Endothelial cell of umbilical vein (primary cell): ENCODE measurements at regions not wholly inside any gene's neighbourhood (a gene's known extent, or its start where the extent isn't known, plus 50 kb on each side); places are given as distances from the start of the nearest gene placed in this dataset.

Source experiments
- BruUV-seq: library from RNA; stranded (reverse); fragments of 400-500 nt; replicated peaks from 2 replicates; lab custom pipeline; 2021; lab: Mats Ljungman, UMichigan
- CTCF ChIA-PET: fragments of 300-600, 350-600 bp; sonication (Branson Sonifier 250); formaldehyde crosslinking; loops from one replicate; lab custom pipeline; 2021; ENCODE audit warnings: antibody characterized with exemption, inconsistent platforms; lab: Charles Lee
- POLR2A ChIA-PET: fragments of 300-600, 350-600 bp; sonication (Branson Sonifier 250); formaldehyde crosslinking; loops from one replicate; lab custom pipeline; 2021; ENCODE audit warnings: antibody characterized with exemption, inconsistent platforms; lab: Charles Lee
- DNase-seq: peaks from one replicate; pipeline ENCODE4 v3.0.0-alpha.2; 2011; ENCODE audit warnings: low read depth, low spot score
- FAIRE-seq: peaks from 2 replicates; lab custom pipeline; 2011; peaks lifted over from hg19 to GRCh38; lab: Jason Lieb, UNC
- H2AFZ ChIP-seq: 2 replicates; pipeline ENCODE4 v1.6.0; 2012; ENCODE audit warnings: low read depth, low read length, control low read depth, inconsistent platforms
- H3K27ac ChIP-seq: 2 replicates; pipeline ENCODE4 v1.5.1; 2011; ENCODE audit warnings: low read depth, mild to moderate bottlenecking, control low read depth, low read length, moderate library complexity; ENCODE audit not compliant: insufficient read depth
- H3K27me3 ChIP-seq, 2 experiments: 2 replicates each; pipeline versions ENCODE4 v1.6.0 to v1.6.1; 2011; ENCODE audit warnings: low read length in 2 of 2, mixed read lengths in 1 of 2; ENCODE audit not compliant: control insufficient read depth in 2 of 2, insufficient read depth in 2 of 2
- H3K36me3 ChIP-seq, 2 experiments: 2 replicates in 1 of 2; 3 replicates in 1 of 2; pipeline ENCODE4 v1.5.1; 2011; ENCODE audit warnings: low read length in 2 of 2, mild to moderate bottlenecking in 1 of 2, moderate library complexity in 1 of 2; ENCODE audit not compliant: control insufficient read depth in 2 of 2, insufficient read depth in 2 of 2; ENCODE audit errors: extremely low read depth in 1 of 2
- H3K4me1 ChIP-seq: 3 replicates; pipeline ENCODE4 v1.5.1; 2011; ENCODE audit warnings: mild to moderate bottlenecking, low read length; ENCODE audit not compliant: control insufficient read depth, insufficient read depth; ENCODE audit errors: extremely low read depth
- H3K4me2 ChIP-seq: 2 replicates; pipeline ENCODE4 v1.6.1; 2011; ENCODE audit warnings: low read length, control low read depth, mixed read lengths; ENCODE audit not compliant: insufficient read depth
- H3K4me3 ChIP-seq, 3 experiments: fragments of 200-600 bp in 1 of 3; sonication (generic), shearing (Covaris generic) in 1 of 3; replicated peaks in 1 of 3; 2 replicates each; pipeline ENCODE4 v1.5.1; 2011 to 2016; ENCODE audit warnings: control low read depth in 3 of 3, low read length in 3 of 3, mild to moderate bottlenecking in 2 of 3, inconsistent platforms in 1 of 3, low read depth in 1 of 3, moderate library complexity in 1 of 3; ENCODE audit not compliant: insufficient read depth in 1 of 3
- H3K79me2 ChIP-seq: 2 replicates; pipeline ENCODE4 v1.6.0; 2012; ENCODE audit warnings: low read length, inconsistent platforms; ENCODE audit not compliant: control insufficient read depth, insufficient read depth
- H3K9ac ChIP-seq: replicated peaks from 2 replicates; pipeline ENCODE3; 2011; ENCODE audit warnings: low read length, control low read depth; ENCODE audit not compliant: insufficient read depth; ENCODE audit errors: extremely low read depth
- H3K9me1 ChIP-seq: replicated peaks from 3 replicates; pipeline ENCODE4 v1.6.0; 2011; ENCODE audit warnings: mild to moderate bottlenecking, low read length; ENCODE audit not compliant: control insufficient read depth, insufficient read depth; ENCODE audit errors: extremely low read depth
- H3K9me3 ChIP-seq: replicated peaks from 2 replicates; pipeline ENCODE4 v1.5.1; 2012; ENCODE audit warnings: low read length, inconsistent platforms; ENCODE audit not compliant: control insufficient read depth, insufficient read depth
- H4K20me1 ChIP-seq: replicated peaks from 2 replicates; pipeline ENCODE3; 2011; ENCODE audit warnings: mild to moderate bottlenecking, low read length; ENCODE audit not compliant: control insufficient read depth, insufficient read depth; ENCODE audit errors: extremely low read depth
- CTCF ChIP-seq, 2 donors: IDR thresholded peaks; 1 replicate in 1 of 2; 2 replicates in 1 of 2; pipeline ENCODE4 v1.5.1; 2011; ENCODE audit warnings: low read length in 2 of 2, mild to moderate bottlenecking in 2 of 2, moderate library complexity in 2 of 2, control low read depth in 1 of 2, inconsistent platforms in 1 of 2, low read depth in 1 of 2; ENCODE audit not compliant: insufficient read depth in 1 of 2; ENCODE audit errors: extremely low read depth in 1 of 2
- EZH2 ChIP-seq: IDR thresholded peaks from 2 replicates; pipeline ENCODE4 v1.6.1; 2012; ENCODE audit warnings: borderline replicate concordance, low read depth, mild to moderate bottlenecking, moderate library complexity, low read length, inconsistent platforms; ENCODE audit not compliant: severe bottlenecking
- FOS ChIP-seq: IDR thresholded peaks from 2 replicates; pipeline ENCODE4 v1.6.1; 2011; ENCODE audit warnings: mild to moderate bottlenecking, low read length, moderate library complexity, borderline replicate concordance; ENCODE audit not compliant: insufficient read depth
- GATA2 ChIP-seq: IDR thresholded peaks from 2 replicates; pipeline ENCODE4 v1.7.0; 2011; ENCODE audit warnings: low read depth, mild to moderate bottlenecking, moderate library complexity, mixed read lengths, low read length; ENCODE audit not compliant: insufficient read length, insufficient read depth
- JUN ChIP-seq: IDR thresholded peaks from 2 replicates; pipeline ENCODE4 v1.6.1; 2011; ENCODE audit warnings: borderline replicate concordance, low read depth; ENCODE audit not compliant: insufficient read length, insufficient read depth
- MAX ChIP-seq: IDR thresholded peaks from 2 replicates; pipeline ENCODE4 v1.6.1; 2011; ENCODE audit not compliant: insufficient read depth, insufficient read length
- MYC ChIP-seq: IDR thresholded peaks from one replicate; pipeline ENCODE4 v1.6.1; 2011; ENCODE audit warnings: mild to moderate bottlenecking, low read depth, low read length
- POLR2A ChIP-seq: IDR thresholded peaks from 2 replicates; pipeline ENCODE4 v1.6.1; 2012; ENCODE audit warnings: low read depth, mild to moderate bottlenecking, control low read depth, low read length
- POLR2AphosphoS5 ChIP-seq: IDR thresholded peaks from 2 replicates; pipeline ENCODE4 v1.6.1; 2012; ENCODE audit warnings: low read depth, mild to moderate bottlenecking, control low read depth, low read length, moderate library complexity; ENCODE audit not compliant: insufficient read depth
- dilution Hi-C: fragments of 300-500 bp; cut with MboI; formaldehyde crosslinking; loops from one replicate; pipeline ENCODE4 v1.15.0; 2019; ENCODE audit warnings: low sequenced_read_pairs; ENCODE audit not compliant: extremely low pct_ligation_motif_present
- intact Hi-C: fragments of 100-400 bp; cut with micrococcal nuclease; formaldehyde crosslinking; loops from one replicate; pipeline ENCODE4 v1.10.0; 2022

- Histone ChIP-seq H3K4me2 (no peak overlapping the region), H3K9ac (no peak overlapping the region), H3K27ac (no peak overlapping the region), H3K9me1 (no peaks in the 10 kb centered on the region), H3K4me3 (no peak overlapping the region), H3K79me2 (no peaks in the 10 kb centered on the region), H3K27me3 (no peaks in the 10 kb centered on the region), H2AFZ (no peak overlapping the region), H3K4me1 (no peaks in the 10 kb centered on the region), H4K20me1 (no peaks in the 10 kb centered on the region), H3K9me3 (no peaks in the 10 kb centered on the region), H3K36me3 (no peaks in the 10 kb centered on the region)
- no peak for DNase-seq
- dilution Hi-C loops (no loop called here), intact Hi-C loops (no loop called here)
- ChIA-PET CTCF (no interaction called here), POLR2A (no interaction called here)
- BruUV-seq, result no TSS peak
- FAIRE-seq, result no peak
- no peak for TF ChIP-seq JUN
- TF ChIP-seq POLR2AphosphoS5, result no peak
- TF ChIP-seq EZH2, result no peak
- TF ChIP-seq GATA2, result no peak
- no peak for TF ChIP-seq MYC
- TF ChIP-seq MAX, result no peak
- no peak for TF ChIP-seq FOS
- TF ChIP-seq CTCF (IDR thresholded peaks at IDR 0.05; ENCODE audit: extremely low read depth in 1 of 2, insufficient read depth in 1 of 2, low read depth in 1 of 2, low read length in 2 of 2), result no peak
- TF ChIP-seq POLR2A, result no peak
Observed at GRCh38 chr1:115538579-115538978, 103.2 kb upstream of the VANGL1 start.
